Breast epithelium (tissue), 4 donors: ENCODE measurements at regions not wholly inside any gene's neighbourhood (a gene's known extent, or its start where the extent isn't known, plus 50 kb on each side); places are given as distances from the start of the nearest gene placed in this dataset.

Experiments
- DNase-seq, 2 donors: peaks; one replicate each; pipeline ENCODE4 v3.0.0-alpha.2; 2019; ENCODE audit warnings: low spot score in 2 of 2
- H3K27ac ChIP-seq, 2 donors: fragments of 200-600 bp; sonication (generic) in 1 of 2; one replicate each; pipeline ENCODE4 v1.5.1; 2016 to 2019; ENCODE audit warnings: mild to moderate bottlenecking in 1 of 2
- H3K27me3 ChIP-seq, 2 donors: fragments of 200-600 bp; sonication (generic) in 1 of 2; one replicate each; pipeline versions ENCODE4 v1.5.1 to v1.6.0; 2017 to 2019; ENCODE audit warnings: control low read depth in 1 of 2, mild to moderate bottlenecking in 1 of 2
- H3K36me3 ChIP-seq: fragments of 200-600 bp; one replicate; pipeline ENCODE4 v1.5.1; 2019
- H3K4me1 ChIP-seq, 2 donors: fragments of 200-600 bp; sonication (generic); one replicate each; pipeline ENCODE4 v1.5.1; 2016 to 2019; ENCODE audit warnings: control low read depth in 1 of 2
- H3K4me3 ChIP-seq, 3 donors: fragments of 200-600 bp; sonication (generic); 1 replicate in 2 of 3; 2 replicates in 1 of 3; pipeline ENCODE4 v1.5.1; 2016 to 2019; ENCODE audit warnings: mild to moderate bottlenecking in 3 of 3, moderate library complexity in 2 of 3
- H3K9me3 ChIP-seq, 2 donors: fragments of 200-600 bp; sonication (generic) in 1 of 2; one replicate each; pipeline ENCODE4 v1.5.1; 2016 to 2019; ENCODE audit warnings: control low read depth in 1 of 2
- CTCF ChIP-seq, 3 donors: fragments of 450-650 bp; IDR thresholded peaks; one replicate each; pipeline ENCODE4 v1.5.1; 2016 to 2017; ENCODE audit warnings: antibody characterized with exemption in 3 of 3, mild to moderate bottlenecking in 3 of 3, moderate library complexity in 3 of 3
- POLR2A ChIP-seq: fragments of 450-650 bp; IDR thresholded peaks from one replicate; pipeline ENCODE4 v1.6.1; 2016; ENCODE audit warnings: antibody characterized with exemption, mild to moderate bottlenecking, moderate library complexity
- POLR2AphosphoS5 ChIP-seq, 3 donors: sonication (generic); formaldehyde crosslinking; IDR thresholded peaks; one replicate each; pipeline ENCODE4 v1.6.1; 2017; ENCODE audit warnings: antibody characterized with exemption in 3 of 3
- intact Hi-C: fragments of 100-400 bp; cut with DNase I; formaldehyde crosslinking; loops from one replicate; pipeline ENCODE4 v1.15.1; 2023; ENCODE audit warnings: low total_unique reads

GRCh38 chr6:121614115-121614514, 178.7 kb downstream of the GJA1 start:
- TF ChIP-seq POLR2A, result no peak
- no peak overlapping the region for H3K4me3 ChIP-seq
- H3K36me3 ChIP-seq, result no peaks in the 10 kb centered on the region
- H3K9me3 ChIP-seq, result no peaks in the 10 kb centered on the region
- no peaks in the 10 kb centered on the region for H3K4me1 ChIP-seq
- no peak for DNase-seq
- no peaks in the 10 kb centered on the region for H3K27me3 ChIP-seq
- intact Hi-C loops, result no loop called here
- no peak overlapping the region for H3K27ac ChIP-seq

GRCh38 chr6:121615493-121615892, 180.0 kb downstream of the GJA1 start:
- H3K27ac ChIP-seq, result no peak overlapping the region
- intact Hi-C loops, result no loop called here

GRCh38 chr6:121616406-121616805, 181.0 kb downstream of the GJA1 start:
- DNase-seq, result no peak
- Histone ChIP-seq H3K4me1 (no peaks in the 10 kb centered on the region), H3K27me3 (no peaks in the 10 kb centered on the region), H3K36me3 (no peaks in the 10 kb centered on the region), H3K4me3 (no peak overlapping the region), H3K9me3 (no peaks in the 10 kb centered on the region), H3K27ac (no peak overlapping the region)
- TF ChIP-seq POLR2AphosphoS5 (IDR thresholded peaks at IDR 0.05) (no peak), POLR2A (no peak), CTCF (IDR thresholded peaks at IDR 0.05) (no peak)
- intact Hi-C loops, result no loop called here

More at GRCh38 chr6:121615493-121615892, 180.0 kb downstream of the GJA1 start:
- Histone ChIP-seq H3K9me3 (no peaks in the 10 kb centered on the region), H3K4me1 (no peaks in the 10 kb centered on the region), H3K4me3 (no peak overlapping the region), H3K27me3 (no peaks in the 10 kb centered on the region), H3K36me3 (no peaks in the 10 kb centered on the region)
- no peak for DNase-seq
- TF ChIP-seq POLR2AphosphoS5 (IDR thresholded peaks at IDR 0.05) (no peak), CTCF (IDR thresholded peaks at IDR 0.05) (no peak), POLR2A (no peak)

- TF ChIP-seq CTCF (IDR thresholded peaks at IDR 0.05), result no peak
- no peak for TF ChIP-seq POLR2AphosphoS5 (IDR thresholded peaks at IDR 0.05)
- no peak for TF ChIP-seq POLR2A
- Histone ChIP-seq H3K27me3 (no peaks in the 10 kb centered on the region), H3K27ac (no peak overlapping the region), H3K9me3 (no peaks in the 10 kb centered on the region), H3K4me3 (no peak overlapping the region), H3K4me1 (no peaks in the 10 kb centered on the region), H3K36me3 (no peaks in the 10 kb centered on the region)
- no peak for DNase-seq
- intact Hi-C loops, result no loop called here
These were observed 181.9 kb downstream of the GJA1 start for GRCh38 chr6:121617388-121617787.

GRCh38 chr6:121619013-121619412, 183.6 kb downstream of the GJA1 start:
- no peak for TF ChIP-seq CTCF (IDR thresholded peaks at IDR 0.05)
- TF ChIP-seq POLR2A, result no peak
- no peak for TF ChIP-seq POLR2AphosphoS5 (IDR thresholded peaks at IDR 0.05)
- H3K4me1 ChIP-seq, result no peaks in the 10 kb centered on the region
- intact Hi-C loops, result no loop called here
- DNase-seq, result no peak
- no peaks in the 10 kb centered on the region for H3K27me3 ChIP-seq
- H3K9me3 ChIP-seq, result no peaks in the 10 kb centered on the region
- no peak overlapping the region for H3K27ac ChIP-seq
- no peaks in the 10 kb centered on the region for H3K36me3 ChIP-seq
- H3K4me3 ChIP-seq, result no peak overlapping the region
